NCI-H2171 (cell line): ENCODE measurements at regions not wholly inside any gene's neighbourhood (a gene's known extent, or its start where the extent isn't known, plus 50 kb on each side); places are given as distances from the start of the nearest gene placed in this dataset.

Experiments
- DNase-seq: peaks from one replicate; lab custom pipeline; 2025; lab: John Stamatoyannopoulos, UW

DNA sequence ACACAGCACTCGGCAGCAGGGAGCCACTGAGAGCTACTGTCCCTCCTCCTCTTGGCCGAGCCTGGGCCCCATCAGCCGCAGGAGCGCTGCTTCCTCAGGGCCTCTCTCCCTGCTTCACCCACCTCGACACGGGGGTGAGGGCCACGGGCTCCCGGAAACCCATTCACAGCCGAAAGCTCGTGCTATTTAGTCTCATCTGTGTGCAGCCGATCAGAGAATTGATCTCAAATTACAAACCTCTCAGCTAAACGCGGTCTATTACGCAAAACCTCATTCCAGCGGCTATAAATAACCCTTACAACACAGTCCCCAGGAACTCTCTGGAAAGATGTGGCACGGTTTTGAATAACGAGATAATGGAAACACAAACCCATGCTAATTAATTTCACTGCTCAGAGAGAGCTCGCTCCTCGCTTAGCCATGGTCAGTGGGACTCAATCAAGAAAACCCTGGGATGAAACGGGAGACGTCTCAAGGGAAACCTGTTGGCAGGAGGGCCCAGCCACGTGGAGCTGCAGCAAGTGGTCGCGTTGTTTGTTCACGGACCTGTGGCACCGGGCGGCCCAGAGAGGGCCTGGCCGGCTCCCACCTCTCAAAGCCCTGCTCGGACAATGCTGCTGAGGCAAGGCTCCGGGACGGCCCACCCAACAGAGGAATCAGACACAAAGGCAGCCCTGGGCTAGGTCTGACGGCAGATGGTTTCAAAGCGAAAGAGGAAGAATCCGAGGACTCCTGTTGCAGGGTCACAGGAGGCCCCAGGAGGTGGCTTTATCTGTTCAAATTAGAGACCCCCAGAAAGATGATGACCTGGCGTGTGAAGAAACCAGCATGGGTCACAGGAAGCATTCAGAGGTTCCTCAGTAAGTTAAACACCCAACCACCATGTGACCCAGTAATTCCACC, 210.5 kb downstream of the CTTN start:
- DNase-seq = no peak

- no peak for DNase-seq
These were observed 212.5 kb downstream of the CTTN start for GRCh38 chr11:70610566-70611565.

DNA sequence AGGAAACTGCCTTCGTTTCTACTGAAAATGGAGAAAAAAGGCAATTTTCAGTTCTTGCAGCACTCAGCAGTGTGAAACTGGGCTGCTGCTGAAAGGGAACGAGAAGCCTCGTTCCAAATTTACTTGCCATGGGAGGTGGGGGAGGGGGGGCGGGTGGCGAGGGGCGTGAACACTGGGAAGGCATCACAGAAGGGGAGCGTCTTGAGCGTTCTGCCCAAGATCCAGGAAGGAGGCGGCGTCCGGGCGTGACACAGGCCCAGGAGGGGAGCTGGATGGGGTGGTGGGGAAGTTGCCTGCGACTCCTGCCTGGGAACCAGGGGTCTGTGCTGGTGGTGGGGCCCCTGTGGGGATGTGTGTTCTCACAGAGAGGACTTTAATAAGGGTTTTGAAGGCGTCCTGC, 213.5 kb downstream of the CTTN start:
- DNase-seq = no peak

DNA sequence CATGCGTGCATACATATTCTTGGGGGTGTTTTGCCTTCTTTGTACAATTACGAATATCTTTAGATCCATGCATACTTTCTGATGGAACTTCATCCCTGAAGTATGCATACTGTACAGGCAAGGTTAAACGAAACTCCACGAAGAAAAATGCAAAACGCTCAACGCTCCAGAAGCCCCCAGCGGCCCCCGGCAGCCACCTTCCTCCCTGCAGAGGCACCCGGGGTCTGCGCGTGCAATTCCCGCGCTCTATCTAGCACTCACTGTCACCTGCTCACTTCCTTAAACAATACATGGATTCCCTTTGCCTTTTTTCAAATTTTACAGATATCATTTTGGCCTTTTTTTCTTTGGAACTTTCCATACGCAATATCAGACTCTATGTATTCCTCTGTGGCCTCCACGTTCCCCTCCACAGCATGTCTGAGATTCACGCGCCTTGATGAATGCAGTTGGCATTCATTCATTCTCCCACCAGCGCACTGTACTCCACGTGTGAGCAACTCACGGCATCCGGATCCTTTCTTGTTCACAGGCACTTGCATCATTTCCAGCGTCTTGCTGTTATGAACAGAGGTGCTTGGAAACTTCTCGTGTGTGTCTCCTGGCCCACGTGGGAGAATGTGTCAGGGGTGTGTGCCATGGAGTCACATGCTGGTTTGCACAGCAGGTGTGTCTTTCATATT, 214.3 kb downstream of the CTTN start:
- DNase-seq = no peak

- no peak for DNase-seq
These were observed 215.8 kb downstream of the CTTN start for GRCh38 chr11:70614034-70614681.

DNA sequence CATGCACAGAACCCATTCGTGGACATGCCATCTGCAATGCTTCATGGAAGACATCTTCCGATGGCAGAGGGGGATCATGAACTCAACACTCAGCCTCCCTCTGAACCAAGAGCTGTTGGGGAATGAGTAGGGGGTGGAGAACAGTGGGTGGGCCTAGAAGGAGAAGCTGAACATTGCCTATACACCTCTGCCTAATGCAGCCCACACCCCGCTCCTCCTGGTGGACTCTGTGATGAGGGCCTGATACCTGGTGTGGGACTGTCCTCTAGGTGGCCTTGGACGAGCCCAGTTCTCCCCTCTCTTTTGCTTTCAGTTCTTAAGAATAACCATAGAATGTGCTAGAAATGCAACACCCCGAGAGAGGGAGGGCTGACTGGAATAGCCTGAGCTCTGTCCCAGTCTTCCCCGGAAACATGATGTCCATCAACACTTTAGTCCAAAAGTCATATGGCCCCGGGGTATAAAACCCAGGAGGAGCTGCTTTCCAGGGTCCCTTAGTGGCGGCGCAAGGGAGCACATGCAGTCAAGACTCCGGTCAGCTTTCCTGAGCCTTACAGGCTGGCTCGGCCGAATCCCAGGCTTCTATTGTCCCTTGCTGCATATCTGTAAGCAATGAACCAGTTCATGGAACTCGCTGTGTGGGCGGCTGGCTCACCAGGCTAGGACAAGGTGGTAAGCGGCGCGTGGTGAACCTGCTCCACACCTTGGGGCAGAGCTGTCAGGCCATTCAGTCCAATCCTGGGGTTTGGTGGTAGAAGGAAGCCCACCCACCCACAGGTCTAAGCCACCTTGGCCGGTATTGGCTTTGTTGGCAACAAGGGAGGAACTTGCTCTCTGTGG, 216.9 kb downstream of the CTTN start:
- no peak for DNase-seq

DNA sequence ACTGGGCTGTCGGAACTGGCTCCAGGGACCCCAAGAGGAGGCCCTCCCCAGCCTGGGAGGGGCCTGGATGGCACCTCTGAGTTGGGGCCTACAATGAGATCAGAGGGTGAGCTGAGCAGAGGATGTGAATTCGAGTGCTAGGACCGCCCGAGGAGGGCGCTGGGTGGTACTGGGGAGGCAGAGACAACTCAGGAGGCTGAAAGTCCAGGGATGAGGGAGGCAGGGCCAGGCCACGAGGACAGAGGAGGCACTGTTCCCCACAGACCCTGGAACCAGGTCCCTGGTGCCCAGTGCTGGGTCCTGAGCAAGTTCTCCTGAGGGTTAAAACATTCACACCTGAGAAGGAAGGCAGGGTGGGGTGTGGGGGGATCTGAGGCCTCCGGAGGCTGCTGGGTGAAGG, 218.0 kb downstream of the CTTN start:
- DNase-seq = no peak

DNA sequence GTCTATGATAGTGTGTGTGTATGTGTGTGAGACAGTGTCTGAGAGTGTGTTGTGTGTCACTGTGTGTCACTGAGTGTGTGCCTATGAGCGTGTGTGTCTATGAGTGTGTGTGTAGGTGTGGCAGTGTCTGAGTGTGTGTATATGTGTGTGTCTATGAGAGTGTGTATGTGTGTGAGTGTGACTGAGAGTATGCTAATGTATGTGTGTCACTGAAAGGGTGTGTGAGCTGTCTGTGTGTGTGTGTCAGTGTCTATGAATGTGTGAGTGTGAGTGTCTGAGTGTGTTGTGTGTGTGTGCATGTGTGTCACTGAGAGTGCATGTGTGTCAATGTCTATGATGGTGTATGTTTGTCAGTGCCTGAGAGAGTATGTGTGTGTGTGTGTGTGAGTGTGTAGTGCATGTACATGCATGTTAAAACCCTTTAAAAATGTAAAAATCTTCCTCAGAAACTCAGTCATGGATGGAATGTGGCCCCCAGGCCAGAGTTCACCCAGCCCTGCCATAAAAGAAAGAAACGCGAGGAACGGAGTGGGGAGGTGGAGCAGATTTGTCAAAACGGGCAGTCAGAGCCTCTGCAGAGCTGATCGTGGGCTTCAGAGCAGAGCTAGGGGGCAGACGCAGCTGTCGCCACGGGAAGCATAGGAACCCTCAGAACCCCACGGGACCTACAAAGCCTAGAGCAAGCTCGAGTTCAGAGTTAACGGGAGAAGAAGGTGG, 218.8 kb downstream of the CTTN start:
- DNase-seq = no peak

GRCh38 chr11:70618431-70619101, 220.2 kb downstream of the CTTN start:
- no peak for DNase-seq

- DNase-seq = no peak
These were observed 221.3 kb downstream of the CTTN start for GRCh38 chr11:70619591-70619990.

GRCh38 chr11:70620510-70621184, 222.3 kb downstream of the CTTN start:
- no peak for DNase-seq

- DNase-seq = no peak
These were observed 222.9 kb downstream of the CTTN start for GRCh38 chr11:70621241-70621640.

DNA sequence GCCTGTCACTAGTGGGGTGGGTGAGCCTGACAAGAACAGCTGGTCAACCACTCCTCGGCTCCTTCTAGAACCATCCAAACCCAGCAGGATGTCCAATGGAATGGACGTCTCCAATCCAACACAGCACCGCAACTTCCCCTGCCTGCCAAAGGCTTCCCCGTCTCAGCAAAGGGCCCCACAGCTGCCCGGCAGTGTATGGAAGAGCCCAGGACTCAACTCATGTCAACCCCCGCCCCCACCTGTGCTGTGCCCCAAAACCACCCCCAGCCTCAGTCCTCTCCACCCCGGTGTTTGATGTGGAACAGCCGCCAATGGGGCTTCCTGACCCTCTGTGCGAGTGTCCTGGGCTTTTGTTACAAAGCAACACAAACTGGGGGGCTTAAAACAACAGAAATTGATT, 223.8 kb downstream of the CTTN start:
- no peak for DNase-seq

DNA sequence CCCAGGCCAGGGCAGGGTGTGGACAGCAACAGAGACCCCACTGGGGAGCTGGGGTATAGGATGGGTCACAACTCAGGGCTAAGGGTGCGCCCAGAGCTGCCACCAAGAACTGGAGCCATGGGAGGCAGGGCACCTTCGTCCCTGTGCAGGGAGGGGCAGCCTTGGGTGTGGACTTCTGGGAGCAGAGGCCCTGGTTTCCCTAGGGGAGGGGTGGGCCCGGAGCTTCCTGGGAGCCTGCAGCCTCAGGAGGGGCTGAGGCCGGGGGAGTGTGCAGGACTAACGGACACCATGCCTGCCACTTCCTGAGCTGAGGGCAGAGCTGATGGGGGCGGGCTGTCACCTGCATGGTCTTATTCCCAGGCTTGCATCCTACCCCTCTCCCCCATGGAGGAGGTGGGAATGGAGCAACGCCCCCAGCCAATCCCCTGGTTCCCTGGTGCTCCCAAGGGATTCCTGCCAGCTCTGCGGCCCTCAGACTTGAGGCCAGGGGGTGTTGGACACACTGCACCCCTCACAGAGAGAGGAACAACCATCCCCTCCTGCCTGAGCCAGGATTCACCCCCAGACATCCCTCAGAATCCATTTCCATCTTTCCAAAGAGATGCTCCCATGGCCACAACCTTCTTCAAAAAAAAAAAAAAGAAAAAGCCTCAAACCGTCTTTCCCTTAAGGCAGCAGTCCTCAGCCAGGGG, 225.7 kb downstream of the CTTN start:
- DNase-seq = no peak

GRCh38 chr11:70624598-70624993, 226.3 kb downstream of the CTTN start:
- DNase-seq = no peak

GRCh38 chr11:70625051-70625450, 226.7 kb downstream of the CTTN start:
- DNase-seq = no peak

- no peak for DNase-seq
These were observed 227.5 kb downstream of the CTTN start for GRCh38 chr11:70625582-70626518.
